ENCODE measurements at regions not wholly inside any gene's neighbourhood (a gene's known extent, or its start where the extent isn't known, plus 50 kb on each side); places are given as distances from the start of the nearest gene placed in this dataset.

DNA sequence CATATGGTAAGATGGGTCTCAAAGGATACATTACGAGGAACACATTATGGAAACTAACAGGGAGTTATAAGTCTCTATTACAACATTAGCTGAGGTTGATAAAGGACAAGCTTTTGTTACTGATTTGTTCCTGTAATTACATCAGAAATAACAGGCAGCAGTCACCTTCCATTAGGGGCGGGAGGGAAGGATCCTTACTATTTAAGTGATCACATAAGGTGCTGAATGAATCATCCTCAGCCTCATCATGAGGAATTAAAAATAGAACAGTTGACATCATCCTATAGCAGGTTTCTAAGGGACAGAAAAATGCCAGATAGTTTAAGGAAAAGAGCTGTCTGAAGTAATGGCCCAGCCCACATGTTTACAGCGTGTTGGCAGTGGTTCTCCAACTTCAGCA is 86.9 kb upstream of the MGAT5 start (continued):
- peak; percentile 58 for TF ChIP-seq JUN (IDR thresholded peaks at IDR 0.05; ENCODE audit: borderline replicate concordance, low read depth, low read length)
- no peak for TF ChIP-seq JUN (CRISPR knock-in tag; IDR thresholded peaks at IDR 0.05; ENCODE audit: borderline replicate concordance)
- no peak for TF ChIP-seq KLF10 (CRISPR knock-in tag; IDR thresholded peaks at IDR 0.05)
- TF ChIP-seq FOSL1 (tag; conservative IDR thresholded peaks at IDR 0.05), result peak; percentile 32; the same call in 1 of the 2 replicates
- no peak for TF ChIP-seq SNRNP70 (optimal IDR thresholded peaks at IDR 0.05; ENCODE audit: low read depth, low read length)
- TF ChIP-seq ZFP1 (CRISPR knock-in tag; IDR thresholded peaks at IDR 0.05), result no peak
- no peak for TF ChIP-seq CBX5 (IDR thresholded peaks at IDR 0.05; ENCODE audit: borderline replicate concordance, low read depth)
- no peak for TF ChIP-seq HNRNPUL1 (IDR thresholded peaks at IDR 0.05; ENCODE audit: low read length)

- ATAC-seq (no peak), DNase-seq (ENCODE audit: extremely low read depth in 1 of 4, low spot score in 3 of 4) (no peak), FAIRE-seq (no peak)
- Histone ChIP-seq H4K20me1 (replicated peaks; ENCODE audit: control insufficient read depth, insufficient read depth, low read length) (no peaks in the 10 kb centered on the region), H3K4me2 (ENCODE audit: insufficient read depth, low read length) (no peak overlapping the region), H3K36me3 (ENCODE audit: control insufficient read depth, insufficient read depth, low read length) (no peaks in the 10 kb centered on the region; the same call in 2 of the 3 replicates), H3K4me3 (no peak overlapping the region), H3K9ac (ENCODE audit: insufficient read depth in 1 of 2, low read depth in 2 of 2, low read length in 2 of 2) (no peak overlapping the region), H3K79me2 (ENCODE audit: control insufficient read depth, insufficient read depth, low read length) (no peaks in the 10 kb centered on the region), H3K4me1 (replicated peaks in 1 of 2; ENCODE audit: control insufficient read depth in 2 of 2, insufficient read depth in 2 of 2, low read length in 2 of 2) (peaks cover 4 to 15% of the 10 kb centered on the region in 2 experiments; a peak in 4 of 5 replicates), H3K9me1 (ENCODE audit: control insufficient read depth, insufficient read depth, low read length) (no peaks in the 10 kb centered on the region), H3K9me3 (replicated peaks; ENCODE audit: control insufficient read depth, insufficient read depth, low read depth, low read length) (no peaks in the 10 kb centered on the region), H3K27me3 (ENCODE audit: control insufficient read depth in 2 of 2, insufficient read depth in 2 of 2, low read length in 2 of 2) (no peaks in the 10 kb centered on the region), H2AFZ (ENCODE audit: low read depth, low read length) (no peak overlapping the region), H3K27ac (ENCODE audit: extremely low read depth, low read depth, low read length) (no peak overlapping the region)
- 55% methylated on average over 3 of the region's 3 CpGs for WGBS (ENCODE audit: insufficient coverage, low coverage, missing lambda C conversion rate)
- intact Hi-C loops (cut with micrococcal nuclease) (no loop called here), in situ Hi-C loops (cut with MboI) (no loop called here)
- ChIA-PET POLR2A (interaction anchor here (0.6 to 1.4 kb wide), 3 partner anchors 9 to 12 kb away, joined by 3 read pairs; no protein-coding TSS in a partner anchor), CTCF (ENCODE audit: low intra/inter-chr PET ratio) (no interaction called here)
- TF ChIP-seq POLR3A (IDR thresholded peaks at IDR 0.05; ENCODE audit: borderline replicate concordance, extremely low read depth, insufficient read depth, insufficient read length) (no peak), NFE2 (IDR thresholded peaks at IDR 0.05; ENCODE audit: low read depth) (no peak), ZNF695 (CRISPR knock-in tag; IDR thresholded peaks at IDR 0.05) (no peak), RBM14 (IDR thresholded peaks at IDR 0.05; ENCODE audit: borderline replicate concordance, insufficient read depth, low read depth, low read length) (no peak), TARDBP (IDR thresholded peaks at IDR 0.05) (no peak), TSC22D4 (tag; IDR thresholded peaks at IDR 0.05) (no peak), ZBTB17 (CRISPR knock-in tag; IDR thresholded peaks at IDR 0.05) (no peak), CREB3L1 (IDR thresholded peaks at IDR 0.05; ENCODE audit: borderline replicate concordance, low read depth) (no peak), BRD4 (IDR thresholded peaks at IDR 0.05) (no peak), RAD21 (CRISPR knock-in tag; conservative IDR thresholded peaks at IDR 0.05 in 1 of 2, IDR thresholded peaks at IDR 0.05 in 1 of 2) (no peak)
- TF ChIP-seq, protein P1, sequence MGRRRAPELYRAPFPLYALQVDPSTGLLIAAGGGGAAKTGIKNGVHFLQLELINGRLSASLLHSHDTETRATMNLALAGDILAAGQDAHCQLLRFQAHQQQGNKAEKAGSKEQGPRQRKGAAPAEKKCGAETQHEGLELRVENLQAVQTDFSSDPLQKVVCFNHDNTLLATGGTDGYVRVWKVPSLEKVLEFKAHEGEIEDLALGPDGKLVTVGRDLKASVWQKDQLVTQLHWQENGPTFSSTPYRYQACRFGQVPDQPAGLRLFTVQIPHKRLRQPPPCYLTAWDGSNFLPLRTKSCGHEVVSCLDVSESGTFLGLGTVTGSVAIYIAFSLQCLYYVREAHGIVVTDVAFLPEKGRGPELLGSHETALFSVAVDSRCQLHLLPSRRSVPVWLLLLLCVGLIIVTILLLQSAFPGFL (CRISPR knock-in tag; IDR thresholded peaks at IDR 0.05), result no peak
- BruUV-seq (replicated peaks), result no TSS peak
Observed at GRCh38 chr2:134169788-134170187, 84.1 kb upstream of the MGAT5 start.
